Cardiac septum (tissue), 1 donor: ENCODE measurements at regions not wholly inside any gene's neighbourhood (a gene's known extent, or its start where the extent isn't known, plus 50 kb on each side); places are given as distances from the start of the nearest gene placed in this dataset.
A peak's percentile ranks its signal among the peaks of the same experiment; 100 is the strongest.

Source experiments
- DNase-seq: peaks from one replicate; pipeline ENCODE4 v3.0.0-alpha.2; 2020; ENCODE audit warnings: low spot score
- intact Hi-C: fragments of 100-400 bp; cut with DNase I; formaldehyde crosslinking; loops from one replicate; pipeline ENCODE4 v1.14.0; 2022
- donor health status: DM: no; HTN: no; CAD: no.

DNA sequence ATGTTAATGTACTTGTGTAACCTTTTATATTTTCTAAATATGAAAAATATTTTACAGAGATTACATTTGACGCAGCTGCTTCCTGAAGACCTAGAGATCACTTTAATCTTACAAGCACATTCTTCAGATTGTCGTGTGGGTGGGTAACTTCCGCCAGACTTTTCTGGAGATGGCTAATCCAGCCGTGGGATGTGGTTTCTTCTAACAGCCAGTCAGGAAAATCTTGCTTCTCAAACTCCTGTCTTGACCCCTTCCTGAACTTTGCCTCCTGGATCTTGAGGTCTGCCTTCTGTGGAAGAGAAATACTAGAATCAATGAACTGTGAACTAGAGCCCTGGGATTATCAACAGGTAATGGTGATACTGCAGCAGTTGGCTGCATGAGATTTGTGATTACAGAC lies 401.6 kb upstream of the TNP1 start:
- no peak for DNase-seq
- intact Hi-C loops, result no loop called here

DNA sequence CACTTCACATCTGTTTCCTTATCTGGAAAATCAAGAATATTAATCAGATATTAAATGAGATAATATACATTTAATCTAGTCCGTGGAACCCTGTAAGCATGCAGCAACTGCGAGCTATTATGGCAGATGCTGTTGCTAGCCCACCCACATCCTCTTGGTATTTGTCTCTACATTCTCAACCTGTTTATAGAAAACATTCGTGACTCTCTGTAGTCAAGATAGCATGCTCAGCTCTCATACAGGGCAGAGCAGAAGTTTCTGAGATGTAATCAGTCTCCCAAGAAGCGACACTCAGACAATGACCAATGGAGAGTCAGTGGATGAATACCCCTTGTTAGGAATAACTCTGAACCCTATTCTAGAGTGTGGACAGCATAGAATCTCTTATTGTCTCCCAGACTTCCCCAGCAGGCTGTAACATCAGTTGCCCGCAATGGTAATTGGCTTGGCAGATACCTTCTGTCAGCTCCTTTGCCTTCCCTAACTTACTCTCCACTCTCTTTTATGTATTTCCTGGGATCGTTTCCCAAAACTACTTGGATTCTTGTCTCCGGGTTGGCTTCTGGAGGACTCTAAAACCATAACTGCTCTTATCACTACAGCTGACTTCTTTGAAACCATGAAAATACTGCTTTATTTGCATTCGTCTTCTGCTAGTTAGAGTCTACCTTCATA lies 400.7 kb upstream of the TNP1 start:
- intact Hi-C loops, result no loop called here
- DNase-seq, result no peak

DNA sequence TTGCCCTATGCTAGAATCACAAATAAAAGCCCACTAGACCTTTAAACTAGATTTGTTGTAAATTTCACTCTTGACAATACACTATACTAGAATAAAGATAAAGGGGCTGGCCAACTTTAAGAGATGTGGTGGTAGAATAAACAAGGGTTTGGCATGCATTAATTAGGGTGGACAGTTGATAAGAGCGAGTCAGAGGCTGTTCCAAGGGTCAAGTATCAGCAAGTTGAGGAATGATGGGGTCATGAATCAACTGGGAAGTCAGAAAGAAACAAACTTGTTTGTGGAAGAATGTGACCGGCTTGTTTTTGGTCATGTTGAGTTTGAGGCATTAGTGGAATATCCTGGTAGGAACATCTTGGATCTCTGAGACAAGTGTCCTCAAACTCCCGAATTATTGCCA lies 398.3 kb upstream of the TNP1 start:
- no peak for DNase-seq
- intact Hi-C loops, result no loop called here

DNA sequence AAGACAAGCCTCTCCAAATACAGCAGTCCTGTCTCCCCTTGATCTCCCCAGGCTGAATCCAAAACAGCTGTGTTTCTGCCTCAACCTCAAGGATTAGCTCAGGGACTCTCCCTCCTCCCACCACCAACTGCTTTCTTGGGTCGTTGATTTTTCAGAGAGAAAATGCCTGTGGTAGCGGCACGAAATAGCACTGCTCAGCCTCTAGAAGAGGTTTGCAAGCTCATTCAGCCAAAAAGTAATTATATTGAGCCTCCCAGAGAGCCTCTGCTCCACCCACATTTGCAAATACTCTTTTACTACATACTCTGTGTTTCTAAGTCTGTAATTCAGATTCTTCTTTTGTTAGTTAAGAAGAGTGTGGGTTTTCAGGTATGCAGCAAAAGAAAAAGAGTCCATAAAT lies 396.4 kb upstream of the TNP1 start:
- DNase-seq, result no peak
- intact Hi-C loops, result no loop called here

DNA sequence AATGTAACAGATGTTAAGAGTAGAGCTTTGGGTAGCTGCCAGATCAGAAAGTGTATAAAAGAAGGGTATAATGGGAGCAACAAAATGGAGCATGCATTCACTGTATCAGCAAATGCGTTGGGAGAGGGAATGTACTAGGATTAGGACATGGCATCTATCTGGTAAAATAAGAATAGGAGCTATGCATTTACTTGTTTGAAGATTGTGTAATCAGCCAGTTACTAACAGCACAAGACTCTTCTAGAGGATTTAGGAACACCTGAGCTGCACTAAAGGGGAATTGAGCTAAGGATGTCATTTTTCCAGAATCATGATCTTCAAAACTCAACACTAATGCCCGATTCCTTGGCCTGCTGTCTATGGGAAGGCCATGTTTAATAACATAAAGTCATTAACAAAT lies 394.2 kb upstream of the TNP1 start:
- DNase-seq, result no peak
- intact Hi-C loops, result no loop called here

DNA sequence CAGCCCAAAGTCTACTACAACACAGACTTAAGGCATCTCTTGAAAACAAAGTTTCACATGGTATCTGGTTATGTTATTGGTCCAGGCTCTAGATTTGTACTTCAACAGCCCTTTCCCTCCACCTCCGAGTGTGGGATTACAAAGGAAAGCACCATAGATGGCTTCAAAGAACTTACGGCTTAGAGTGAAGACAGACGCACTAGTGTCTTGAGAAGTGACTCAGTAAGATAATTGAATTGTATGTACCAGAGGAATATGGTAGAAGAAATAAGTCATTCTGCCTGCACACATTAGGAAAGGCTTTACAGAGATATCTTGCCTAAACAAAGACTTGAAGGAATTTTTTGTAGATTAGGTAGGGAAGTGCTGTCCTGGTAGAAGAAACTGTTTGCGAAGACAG lies 392.3 kb upstream of the TNP1 start:
- intact Hi-C loops, result no loop called here
- no peak for DNase-seq

DNA sequence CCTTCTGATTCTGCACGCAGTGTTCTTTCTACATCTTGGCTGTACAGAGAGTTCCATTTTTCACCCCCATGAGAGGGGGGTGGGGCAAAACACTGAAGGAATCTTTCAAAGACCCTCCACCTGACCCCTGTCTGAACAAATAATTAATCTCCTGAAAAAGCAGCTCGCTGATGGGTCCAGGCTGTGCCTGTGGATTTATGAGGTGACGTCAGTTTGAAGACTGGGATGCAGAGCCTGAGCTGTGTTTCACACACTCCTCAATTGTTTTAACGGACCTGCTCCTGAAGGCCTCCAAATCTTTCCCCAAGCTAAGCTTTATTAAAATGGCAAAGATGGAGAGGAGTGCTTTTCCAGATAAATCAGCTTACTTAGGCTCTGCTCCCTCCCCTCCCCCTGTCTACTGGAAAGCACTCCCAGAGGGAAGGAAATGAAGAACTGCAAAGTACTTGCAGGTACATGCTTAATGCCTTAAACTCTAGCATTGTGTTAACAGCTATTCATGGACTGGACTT lies 390.2 kb upstream of the TNP1 start:
- intact Hi-C loops, result no loop called here
- DNase-seq, result no peak

DNA sequence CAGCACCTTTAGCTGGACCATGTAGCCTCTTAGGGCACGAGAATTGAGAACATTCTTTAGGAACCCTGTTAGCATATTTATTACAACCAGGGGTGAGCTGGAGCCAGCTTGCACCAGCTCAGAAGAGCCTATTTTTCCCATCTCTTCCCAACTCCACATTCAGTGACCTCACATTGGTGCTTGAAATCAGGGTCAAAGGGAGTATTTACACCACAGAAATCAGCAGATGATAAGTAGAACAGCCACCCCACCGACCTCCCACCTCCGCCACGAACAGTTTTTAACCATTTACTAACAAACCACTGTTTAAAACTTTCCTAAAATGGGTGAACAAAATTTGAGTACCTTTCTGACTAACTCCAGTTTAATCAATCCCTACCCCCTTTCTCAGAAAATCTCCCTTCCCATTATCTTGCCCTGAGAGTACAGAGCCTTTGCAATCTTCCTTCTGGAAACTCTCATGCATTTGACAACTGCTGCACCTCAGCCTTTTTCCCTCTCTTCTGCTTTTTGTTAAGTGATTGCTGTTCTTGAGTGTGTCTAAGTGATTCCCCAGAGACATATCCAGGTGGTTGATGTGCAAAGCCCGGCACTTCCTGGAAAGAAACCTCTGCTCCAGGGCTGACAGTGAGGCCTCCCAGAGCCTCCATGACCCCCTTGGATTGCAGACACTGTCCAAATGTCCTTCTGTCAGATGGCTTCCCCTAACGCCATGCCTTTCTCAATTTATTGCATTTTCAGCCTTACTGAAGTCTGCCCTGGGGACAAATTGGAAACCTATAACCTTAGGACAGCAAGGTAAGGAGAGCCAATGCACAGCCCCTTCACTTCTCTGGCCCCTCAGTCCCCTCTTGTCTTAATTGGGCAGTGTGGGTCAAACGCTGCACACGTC lies 389.5 kb upstream of the TNP1 start:
- intact Hi-C loops, result loop anchor here (5.0 kb wide), 1 partner anchor 173 kb away; no protein-coding TSS in a partner anchor
- no peak for DNase-seq

DNA sequence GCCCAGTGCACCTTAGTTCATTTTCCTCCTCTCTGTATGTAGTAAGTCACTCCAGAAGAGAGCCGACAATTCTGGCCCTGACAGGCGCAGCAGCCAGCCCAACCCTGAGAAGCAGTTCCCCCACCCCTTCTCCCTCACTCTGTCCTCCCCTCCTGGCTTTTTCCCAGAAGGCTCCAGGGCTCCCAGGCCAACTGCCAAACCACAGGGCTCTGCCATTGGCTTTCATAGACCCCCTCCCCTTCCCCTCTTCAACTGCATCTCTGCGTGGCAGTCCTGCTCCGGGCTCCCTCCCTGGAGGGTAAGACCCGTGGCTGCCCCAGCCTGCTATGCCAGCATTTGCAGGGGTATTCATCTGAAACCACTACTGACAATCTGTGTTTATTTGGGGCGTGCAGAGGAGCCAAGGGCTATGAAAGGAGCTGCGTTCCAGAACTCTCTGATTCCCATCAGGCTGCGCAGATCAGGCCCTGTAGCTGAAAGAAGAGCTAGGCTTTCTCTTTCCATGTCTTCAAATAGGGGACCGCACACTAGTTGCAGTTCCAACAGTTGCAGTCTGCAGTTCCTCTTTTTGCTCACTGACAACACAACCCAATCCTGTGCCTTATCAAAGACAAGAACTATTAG lies 388.6 kb upstream of the TNP1 start:
- intact Hi-C loops, result loop anchor here (5.0 kb wide), 1 partner anchor 174 kb away; no protein-coding TSS in a partner anchor
- peak; percentile 81 for DNase-seq

DNA sequence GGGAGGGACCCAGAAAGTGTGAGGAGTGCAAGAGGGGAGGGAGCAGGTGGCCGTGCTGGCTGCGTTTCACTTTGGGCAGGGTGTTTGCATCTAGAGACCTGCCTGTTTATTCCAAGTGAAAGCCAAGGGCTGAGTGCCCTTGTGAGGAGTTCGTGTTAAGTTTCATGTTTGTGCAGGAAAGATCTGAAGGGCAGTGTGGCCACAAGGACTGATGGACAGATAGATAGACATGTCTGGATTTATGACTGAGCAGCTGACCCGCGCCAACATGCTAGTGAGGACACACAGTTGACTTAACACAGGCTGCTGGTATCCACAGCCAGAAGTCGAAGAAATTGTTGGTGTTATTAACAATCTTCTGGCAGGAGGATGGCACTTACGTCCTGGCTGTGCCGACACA lies 387.6 kb upstream of the TNP1 start:
- DNase-seq, result no peak
- intact Hi-C loops, result loop anchor here (5.0 kb wide), 1 partner anchor 175 kb away; no protein-coding TSS in a partner anchor

DNA sequence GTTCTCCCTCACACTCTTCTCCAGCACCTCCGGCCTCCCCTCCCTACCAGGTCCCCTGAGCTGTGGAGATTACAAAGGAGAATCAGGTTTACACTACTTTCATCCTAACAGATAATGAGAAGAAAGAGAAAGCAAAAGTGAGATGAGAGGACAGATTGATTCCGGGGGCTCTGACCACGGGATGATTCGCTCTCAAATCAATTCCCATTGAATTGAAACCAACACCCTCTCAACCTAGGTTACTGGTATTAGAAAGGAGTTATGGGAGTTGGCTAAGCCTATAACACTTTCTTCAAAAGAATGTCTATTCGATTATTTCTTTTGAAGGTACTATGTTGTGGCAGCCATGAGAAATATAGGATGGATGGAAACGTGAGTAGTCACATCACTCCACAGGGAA lies 386.2 kb upstream of the TNP1 start:
- intact Hi-C loops, result loop anchor here (5.0 kb wide), 1 partner anchor 176 kb away; no protein-coding TSS in a partner anchor
- DNase-seq, result no peak

DNA sequence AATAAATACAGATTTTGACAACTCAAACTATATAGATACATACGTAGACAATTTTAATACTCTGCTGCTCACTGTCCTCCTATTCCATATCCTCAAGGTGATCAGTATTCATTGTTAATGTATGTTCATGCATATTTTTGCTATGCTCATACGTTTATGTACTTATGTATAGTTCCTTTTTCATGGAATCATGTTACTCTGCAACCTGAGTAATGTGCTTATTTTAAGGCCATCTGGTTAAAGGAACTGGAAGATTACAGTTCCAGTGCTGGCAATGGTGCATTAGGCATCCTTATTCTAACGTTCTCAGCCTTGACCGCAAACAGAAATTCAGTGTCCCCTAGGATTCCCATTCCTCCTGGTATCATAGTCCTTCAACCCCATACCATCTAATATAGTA lies 385.0 kb upstream of the TNP1 start:
- intact Hi-C loops, result loop anchor here (5.0 kb wide), 1 partner anchor 177 kb away; no protein-coding TSS in a partner anchor
- DNase-seq, result no peak

DNA sequence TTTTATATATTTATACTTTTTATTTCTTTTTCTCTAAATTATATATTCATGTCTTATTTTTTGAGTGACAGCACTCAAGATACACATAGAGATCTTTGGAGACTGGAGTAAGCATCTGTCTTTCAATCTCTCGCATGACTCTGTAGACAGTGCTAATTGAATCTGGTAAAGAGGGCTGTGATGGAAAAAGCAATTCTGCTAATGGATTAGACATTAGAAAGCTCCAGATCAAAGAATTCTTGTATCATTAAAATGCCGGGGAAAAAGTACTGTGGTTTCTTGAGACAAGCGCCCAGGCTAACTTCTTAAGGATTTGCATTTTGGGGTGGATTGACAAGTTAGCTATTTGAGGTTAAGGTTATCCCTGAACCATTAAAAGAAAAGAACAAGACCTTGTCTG lies 383.1 kb upstream of the TNP1 start:
- intact Hi-C loops, result no loop called here
- DNase-seq, result no peak

DNA sequence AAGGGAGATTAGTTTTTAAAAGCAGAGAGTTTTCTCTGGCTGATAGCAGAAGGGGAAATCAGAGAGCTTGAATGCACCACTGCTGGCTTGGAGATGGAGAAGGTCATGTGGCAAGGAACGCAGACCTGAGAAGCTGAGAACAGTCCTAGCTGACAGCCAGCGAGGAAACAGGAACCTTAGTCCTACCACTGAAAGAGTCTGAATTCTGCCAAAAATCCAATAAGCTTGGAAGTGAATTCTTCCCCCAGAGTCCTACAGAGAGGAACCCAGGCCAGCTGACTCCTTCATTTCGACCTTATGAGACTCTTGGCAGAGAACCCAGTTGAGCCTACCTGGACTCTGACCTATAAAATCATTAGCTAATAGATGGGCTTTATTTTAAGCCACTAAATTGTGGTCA lies 371.9 kb upstream of the TNP1 start:
- DNase-seq, result no peak
- intact Hi-C loops, result no loop called here

DNA sequence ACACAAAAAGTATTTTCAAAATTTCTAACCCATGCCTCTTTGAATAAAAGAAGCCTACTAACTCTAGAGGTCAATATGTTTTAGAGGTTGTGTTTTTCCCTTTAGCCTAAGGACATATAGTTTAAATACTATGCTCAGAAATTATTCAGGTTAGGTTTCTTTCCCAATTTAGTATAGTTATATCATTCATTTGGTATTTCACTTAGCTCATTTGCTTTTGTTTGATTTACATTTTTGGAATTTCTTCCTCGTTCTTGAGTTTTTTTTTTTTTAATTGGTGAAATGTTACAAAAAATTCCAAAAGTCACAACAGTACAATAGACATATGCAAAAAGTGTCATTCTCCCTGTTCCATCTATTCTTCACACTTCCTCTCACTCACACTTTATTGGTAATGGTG lies 371.3 kb upstream of the TNP1 start:
- intact Hi-C loops, result no loop called here

DNA sequence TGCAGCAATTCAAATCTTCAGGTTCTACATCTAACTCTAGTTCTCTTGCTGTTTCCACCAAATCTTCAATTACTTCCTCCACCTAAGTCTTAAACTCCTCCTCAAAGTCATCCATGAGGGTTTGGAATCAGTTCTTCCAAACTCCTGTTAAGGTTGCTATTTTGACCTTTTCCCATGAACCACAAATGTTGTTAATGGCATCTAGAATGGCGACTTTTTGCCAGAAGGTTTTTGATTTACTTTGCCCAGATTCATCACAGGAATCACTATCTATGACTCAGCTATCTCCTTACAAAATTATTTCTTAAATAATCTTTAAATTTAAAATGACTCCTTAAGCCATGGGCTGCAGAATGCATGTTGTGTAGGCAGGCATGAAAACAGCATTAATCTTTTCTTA lies 368.9 kb upstream of the TNP1 start:
- no peak for DNase-seq
- intact Hi-C loops, result no loop called here

More for the DNA sequence above, 371.3 kb upstream of the TNP1 start:
- DNase-seq, result no peak

DNA sequence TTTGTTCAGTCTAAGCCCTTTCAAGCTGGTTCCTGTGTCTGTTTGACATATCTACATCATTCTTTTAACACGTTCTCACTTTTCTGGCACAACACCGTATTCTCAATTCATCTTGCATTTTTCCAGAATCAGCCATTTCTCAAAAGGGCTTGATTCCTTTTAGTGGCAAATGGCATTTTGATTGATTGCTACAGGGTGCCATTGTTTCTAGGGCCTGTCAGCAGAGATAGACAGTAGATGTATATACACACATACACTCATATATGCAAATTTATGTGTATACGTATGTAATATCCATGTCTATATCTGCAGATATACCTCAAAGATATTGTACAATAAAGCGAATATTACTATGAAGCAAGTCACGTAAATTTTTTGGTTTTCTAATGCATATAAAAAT lies 367.9 kb upstream of the TNP1 start:
- intact Hi-C loops, result no loop called here
- no peak for DNase-seq

DNA sequence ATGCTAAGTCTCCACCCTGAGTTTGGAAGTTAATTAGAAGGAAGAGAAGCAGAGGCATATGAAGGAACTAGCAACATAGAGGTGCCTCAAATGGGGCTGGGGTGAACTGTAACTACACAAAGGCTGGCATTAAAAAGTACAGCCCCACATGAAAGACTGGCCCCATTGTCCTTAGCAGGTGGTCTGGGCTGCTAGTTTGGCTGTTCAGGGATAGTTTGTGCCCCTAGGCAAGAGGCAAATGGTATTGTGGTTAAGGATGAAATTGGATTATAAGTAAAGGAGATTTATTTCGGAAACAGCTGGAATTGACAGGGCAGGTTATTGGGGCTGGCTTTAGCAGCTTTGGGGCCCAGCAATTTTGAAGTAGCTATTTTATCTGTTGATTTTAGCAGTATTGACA lies 365.7 kb upstream of the TNP1 start:
- DNase-seq, result no peak
- intact Hi-C loops, result no loop called here

DNA sequence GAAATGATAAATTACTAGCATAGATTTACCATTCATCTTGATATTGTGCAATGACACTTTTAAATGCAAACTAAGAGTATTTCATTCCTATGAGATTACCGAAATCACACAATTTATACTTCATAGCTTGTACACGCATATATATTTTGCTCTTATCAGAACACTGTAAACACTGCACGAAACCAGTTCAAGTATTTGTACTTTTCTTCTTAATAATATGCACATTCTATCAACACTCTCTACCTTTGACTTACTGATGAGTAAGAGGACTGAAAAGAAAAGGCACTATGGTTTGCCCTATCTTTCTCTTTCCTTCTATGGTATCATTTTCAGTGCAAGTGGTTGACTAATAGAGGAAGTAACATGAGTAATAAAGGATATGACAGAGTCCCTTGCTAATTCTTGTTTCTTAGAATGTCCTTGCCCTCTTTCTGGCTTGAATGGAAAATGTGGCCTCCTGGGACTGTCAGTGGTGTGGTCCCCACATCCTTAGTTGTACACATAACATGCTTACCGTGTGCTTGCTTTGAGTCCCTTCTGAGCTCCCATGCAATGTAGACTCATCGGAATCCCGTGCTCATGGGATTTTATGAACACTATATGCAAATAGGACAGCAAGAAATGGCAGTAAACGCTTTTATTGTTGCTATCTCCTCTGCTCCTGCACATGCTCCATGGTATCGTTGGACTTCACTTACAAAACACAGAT lies 363.5 kb upstream of the TNP1 start:
- DNase-seq, result no peak
- intact Hi-C loops, result no loop called here
